ENCODE measurements at regions not wholly inside any gene's neighbourhood (a gene's known extent, or its start where the extent isn't known, plus 50 kb on each side); places are given as distances from the start of the nearest gene placed in this dataset.
"Not testable (repeated sequence)": the region's sequence is repeated elsewhere in the genome, so short reads cannot be mapped to it uniquely, and the experiment has no call there.

- H3K36me3 ChIP-seq, result no peaks in the 10 kb centered on the region
- no peaks in the 10 kb centered on the region for H3K27me3 ChIP-seq
- H3K27ac ChIP-seq, result no peak overlapping the region
- H3K9me3 ChIP-seq (replicated peaks in 1 of 11), result peaks cover 0 to 8% (median 0%) of the 10 kb centered on the region in 11 experiments; a peak in 1 of 22 replicates
- no peak overlapping the region for H3K9ac ChIP-seq
- H3K4me1 ChIP-seq, result no peaks in the 10 kb centered on the region
- no peaks in the 10 kb centered on the region for H4K20me1 ChIP-seq
- no peak overlapping the region for H3K4me2 ChIP-seq
- no peak overlapping the region for H3K4me3 ChIP-seq
- no peak for TF ChIP-seq Cebpa-rat (IDR thresholded peaks at IDR 0.05)
Observed at GRCh38 chr5:106277540-106278096, 1393.1 kb downstream of the EFNA5 start.

- Histone ChIP-seq H3K4me2 (no peak overlapping the region), H3K27me3 (no peaks in the 10 kb centered on the region), H4K20me1 (no peaks in the 10 kb centered on the region), H3K4me1 (no peaks in the 10 kb centered on the region), H3K9me3 (replicated peaks in 1 of 11) (peaks cover 0 to 8% (median 0%) of the 10 kb centered on the region in 11 experiments; a peak in 1 of 22 replicates), H3K9ac (no peak overlapping the region), H3K27ac (no peak overlapping the region), H3K4me3 (no peak overlapping the region), H3K36me3 (no peaks in the 10 kb centered on the region)
- no peak for TF ChIP-seq Cebpa-rat (IDR thresholded peaks at IDR 0.05)
Observed at GRCh38 chr5:106269252-106269843, 1401.4 kb downstream of the EFNA5 start.

GRCh38 chr5:106267256-106267655 lies 1403.5 kb downstream of the EFNA5 start:
- Histone ChIP-seq H3K27me3 (no peaks in the 10 kb centered on the region), H3K36me3 (no peaks in the 10 kb centered on the region), H3K27ac (no peak overlapping the region), H4K20me1 (no peaks in the 10 kb centered on the region), H3K4me1 (no peaks in the 10 kb centered on the region), H3K4me3 (no peak overlapping the region), H3K4me2 (no peak overlapping the region), H3K9ac (no peak overlapping the region), H3K9me3 (replicated peaks in 1 of 11) (no peaks in the 10 kb centered on the region)
- TF ChIP-seq Cebpa-rat (IDR thresholded peaks at IDR 0.05), result no peak

GRCh38 chr5:106262395-106262794 lies 1408.3 kb downstream of the EFNA5 start:
- Histone ChIP-seq H3K4me2 (no peak overlapping the region), H3K4me3 (no peak overlapping the region), H3K27ac (no peak overlapping the region), H3K9me3 (replicated peaks in 1 of 11) (no peaks in the 10 kb centered on the region), H4K20me1 (no peaks in the 10 kb centered on the region), H3K9ac (no peak overlapping the region), H3K4me1 (no peaks in the 10 kb centered on the region), H3K27me3 (no peaks in the 10 kb centered on the region), H3K36me3 (no peaks in the 10 kb centered on the region)
- TF ChIP-seq Cebpa-rat (IDR thresholded peaks at IDR 0.05), result no peak

GRCh38 chr5:106259431-106260090 lies 1411.2 kb downstream of the EFNA5 start:
- not testable (repeated sequence) for H4K20me1 ChIP-seq; H3K4me3 ChIP-seq; H3K36me3 ChIP-seq; H3K4me2 ChIP-seq; H3K27me3 ChIP-seq; H3K9me3 ChIP-seq (replicated peaks in 1 of 11); H3K27ac ChIP-seq; H3K9ac ChIP-seq; H3K4me1 ChIP-seq

GRCh38 chr5:106258591-106259125 lies 1412.1 kb downstream of the EFNA5 start:
- no peaks in the 10 kb centered on the region for H3K36me3 ChIP-seq
- no peak overlapping the region for H3K9ac ChIP-seq
- H4K20me1 ChIP-seq, result no peaks in the 10 kb centered on the region
- H3K9me3 ChIP-seq (replicated peaks in 1 of 11), result peaks cover 0 to 4% (median 0%) of the 10 kb centered on the region in 11 experiments; a peak in 2 of 22 replicates
- TF ChIP-seq Cebpa-rat (IDR thresholded peaks at IDR 0.05), result no peak
- H3K4me1 ChIP-seq, result no peaks in the 10 kb centered on the region
- H3K27me3 ChIP-seq, result no peaks in the 10 kb centered on the region
- no peak overlapping the region for H3K27ac ChIP-seq
- no peak overlapping the region for H3K4me2 ChIP-seq
- no peak overlapping the region for H3K4me3 ChIP-seq

GRCh38 chr5:106254784-106255183 lies 1416.0 kb downstream of the EFNA5 start:
- Histone ChIP-seq H3K9me3 (replicated peaks in 1 of 11) (peaks cover 0 to 4% (median 0%) of the 10 kb centered on the region in 11 experiments; a peak in 2 of 22 replicates), H3K4me3 (no peak overlapping the region), H3K27me3 (no peaks in the 10 kb centered on the region), H3K36me3 (no peaks in the 10 kb centered on the region), H3K4me2 (no peak overlapping the region), H3K4me1 (no peaks in the 10 kb centered on the region), H3K27ac (no peak overlapping the region), H4K20me1 (no peaks in the 10 kb centered on the region), H3K9ac (no peak overlapping the region)
- TF ChIP-seq Cebpa-rat (IDR thresholded peaks at IDR 0.05), result no peak

- H4K20me1 ChIP-seq, H3K36me3 ChIP-seq, H3K4me1 ChIP-seq, H3K27ac ChIP-seq, H3K27me3 ChIP-seq, H3K9ac ChIP-seq, H3K4me2 ChIP-seq, H3K4me3 ChIP-seq: not testable (repeated sequence)
- peaks cover 0 to 12% (median 4%) of the 10 kb centered on the region in 11 experiments; a peak in 8 of 22 replicates for H3K9me3 ChIP-seq (replicated peaks in 1 of 11)
Observed at GRCh38 chr5:106246044-106246745, 1424.5 kb downstream of the EFNA5 start.

- no peak overlapping the region for H3K4me3 ChIP-seq
- H3K36me3 ChIP-seq, result no peaks in the 10 kb centered on the region
- no peak for TF ChIP-seq Cebpa-rat (IDR thresholded peaks at IDR 0.05)
- peaks cover 0 to 7% (median 4%) of the 10 kb centered on the region in 11 experiments; a peak in 8 of 22 replicates for H3K9me3 ChIP-seq (replicated peaks in 1 of 11)
- no peak overlapping the region for H3K27ac ChIP-seq
- H3K4me1 ChIP-seq, result no peaks in the 10 kb centered on the region
- H4K20me1 ChIP-seq, result no peaks in the 10 kb centered on the region
- no peaks in the 10 kb centered on the region for H3K27me3 ChIP-seq
- no peak overlapping the region for H3K9ac ChIP-seq
- no peak overlapping the region for H3K4me2 ChIP-seq
Observed at GRCh38 chr5:106241409-106241808, 1429.3 kb downstream of the EFNA5 start.
